OCI-LY3 (cell line): ENCODE measurements at regions not wholly inside any gene's neighbourhood (a gene's known extent, or its start where the extent isn't known, plus 50 kb on each side); places are given as distances from the start of the nearest gene placed in this dataset.

Experiments used
- EZH2phosphoT487 ChIP-seq: fragments of 200-600 bp; shearing (Covaris generic); IDR thresholded peaks from 2 replicates; pipeline ENCODE4 v1.6.1; 2018; ENCODE audit warnings: antibody characterized with exemption, mixed run types, low read depth
- TF ChIP-seq, protein P1 (sequence below): fragments of 200-600, 300-600 bp; sonication (generic); IDR thresholded peaks from 2 replicates; pipeline ENCODE4 v1.5.1; 2014; ENCODE audit warnings: antibody characterized with exemption, low read length, low read depth

DNA sequence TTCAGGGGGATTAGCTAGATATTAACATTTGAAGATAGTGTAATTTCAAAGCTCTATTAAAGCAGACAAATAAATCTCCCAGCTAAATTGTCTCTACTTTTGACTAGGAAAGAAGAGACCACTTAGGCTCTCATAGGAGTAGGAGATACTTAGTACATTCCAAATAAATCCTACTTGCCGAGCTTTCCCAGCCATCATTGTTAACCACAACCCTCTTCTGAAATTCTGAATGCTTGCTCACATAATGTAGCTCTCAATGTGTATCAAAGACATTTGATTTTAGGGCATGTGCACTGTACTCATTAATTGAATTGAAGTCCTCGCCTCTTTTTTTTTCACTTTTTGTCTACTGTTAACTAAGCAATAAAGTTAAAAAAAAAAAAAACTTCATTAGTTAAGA lies 598.2 kb upstream of the ADAMTS9 start:
- TF ChIP-seq, protein P1, sequence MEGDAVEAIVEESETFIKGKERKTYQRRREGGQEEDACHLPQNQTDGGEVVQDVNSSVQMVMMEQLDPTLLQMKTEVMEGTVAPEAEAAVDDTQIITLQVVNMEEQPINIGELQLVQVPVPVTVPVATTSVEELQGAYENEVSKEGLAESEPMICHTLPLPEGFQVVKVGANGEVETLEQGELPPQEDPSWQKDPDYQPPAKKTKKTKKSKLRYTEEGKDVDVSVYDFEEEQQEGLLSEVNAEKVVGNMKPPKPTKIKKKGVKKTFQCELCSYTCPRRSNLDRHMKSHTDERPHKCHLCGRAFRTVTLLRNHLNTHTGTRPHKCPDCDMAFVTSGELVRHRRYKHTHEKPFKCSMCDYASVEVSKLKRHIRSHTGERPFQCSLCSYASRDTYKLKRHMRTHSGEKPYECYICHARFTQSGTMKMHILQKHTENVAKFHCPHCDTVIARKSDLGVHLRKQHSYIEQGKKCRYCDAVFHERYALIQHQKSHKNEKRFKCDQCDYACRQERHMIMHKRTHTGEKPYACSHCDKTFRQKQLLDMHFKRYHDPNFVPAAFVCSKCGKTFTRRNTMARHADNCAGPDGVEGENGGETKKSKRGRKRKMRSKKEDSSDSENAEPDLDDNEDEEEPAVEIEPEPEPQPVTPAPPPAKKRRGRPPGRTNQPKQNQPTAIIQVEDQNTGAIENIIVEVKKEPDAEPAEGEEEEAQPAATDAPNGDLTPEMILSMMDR: no peak
- no peak for TF ChIP-seq EZH2phosphoT487
